ENCODE measurements at regions not wholly inside any gene's neighbourhood (a gene's known extent, or its start where the extent isn't known, plus 50 kb on each side); places are given as distances from the start of the nearest gene placed in this dataset.

DNA sequence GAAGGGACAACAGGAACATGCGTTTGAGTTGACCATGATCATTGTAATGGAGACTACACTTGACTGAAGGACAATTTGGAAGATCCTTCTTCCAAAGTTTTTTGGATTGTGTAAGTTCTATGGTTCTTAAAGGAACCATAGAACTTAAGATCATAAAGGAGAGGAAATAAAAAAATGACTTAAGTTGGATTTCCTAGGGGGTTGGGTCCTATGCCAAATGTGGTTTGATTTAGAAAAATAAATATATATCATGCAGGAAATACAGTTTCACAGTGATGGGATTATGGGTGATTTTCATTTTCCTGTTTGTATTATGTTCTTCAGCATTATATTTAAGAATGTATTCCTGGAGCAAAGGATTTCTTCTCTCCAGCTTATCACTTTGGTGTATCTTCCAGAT is 305.5 kb upstream of the DPH6 start:
- TF ChIP-seq, protein P1, sequence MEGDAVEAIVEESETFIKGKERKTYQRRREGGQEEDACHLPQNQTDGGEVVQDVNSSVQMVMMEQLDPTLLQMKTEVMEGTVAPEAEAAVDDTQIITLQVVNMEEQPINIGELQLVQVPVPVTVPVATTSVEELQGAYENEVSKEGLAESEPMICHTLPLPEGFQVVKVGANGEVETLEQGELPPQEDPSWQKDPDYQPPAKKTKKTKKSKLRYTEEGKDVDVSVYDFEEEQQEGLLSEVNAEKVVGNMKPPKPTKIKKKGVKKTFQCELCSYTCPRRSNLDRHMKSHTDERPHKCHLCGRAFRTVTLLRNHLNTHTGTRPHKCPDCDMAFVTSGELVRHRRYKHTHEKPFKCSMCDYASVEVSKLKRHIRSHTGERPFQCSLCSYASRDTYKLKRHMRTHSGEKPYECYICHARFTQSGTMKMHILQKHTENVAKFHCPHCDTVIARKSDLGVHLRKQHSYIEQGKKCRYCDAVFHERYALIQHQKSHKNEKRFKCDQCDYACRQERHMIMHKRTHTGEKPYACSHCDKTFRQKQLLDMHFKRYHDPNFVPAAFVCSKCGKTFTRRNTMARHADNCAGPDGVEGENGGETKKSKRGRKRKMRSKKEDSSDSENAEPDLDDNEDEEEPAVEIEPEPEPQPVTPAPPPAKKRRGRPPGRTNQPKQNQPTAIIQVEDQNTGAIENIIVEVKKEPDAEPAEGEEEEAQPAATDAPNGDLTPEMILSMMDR (IDR thresholded peaks at IDR 0.05; ENCODE audit: insufficient read depth, low read depth, low read length): no peak
- H3K4me3 ChIP-seq (ENCODE audit: low read depth, low read length): no peak overlapping the region
- DNase-seq (ENCODE audit: low read depth): no peak

DNA sequence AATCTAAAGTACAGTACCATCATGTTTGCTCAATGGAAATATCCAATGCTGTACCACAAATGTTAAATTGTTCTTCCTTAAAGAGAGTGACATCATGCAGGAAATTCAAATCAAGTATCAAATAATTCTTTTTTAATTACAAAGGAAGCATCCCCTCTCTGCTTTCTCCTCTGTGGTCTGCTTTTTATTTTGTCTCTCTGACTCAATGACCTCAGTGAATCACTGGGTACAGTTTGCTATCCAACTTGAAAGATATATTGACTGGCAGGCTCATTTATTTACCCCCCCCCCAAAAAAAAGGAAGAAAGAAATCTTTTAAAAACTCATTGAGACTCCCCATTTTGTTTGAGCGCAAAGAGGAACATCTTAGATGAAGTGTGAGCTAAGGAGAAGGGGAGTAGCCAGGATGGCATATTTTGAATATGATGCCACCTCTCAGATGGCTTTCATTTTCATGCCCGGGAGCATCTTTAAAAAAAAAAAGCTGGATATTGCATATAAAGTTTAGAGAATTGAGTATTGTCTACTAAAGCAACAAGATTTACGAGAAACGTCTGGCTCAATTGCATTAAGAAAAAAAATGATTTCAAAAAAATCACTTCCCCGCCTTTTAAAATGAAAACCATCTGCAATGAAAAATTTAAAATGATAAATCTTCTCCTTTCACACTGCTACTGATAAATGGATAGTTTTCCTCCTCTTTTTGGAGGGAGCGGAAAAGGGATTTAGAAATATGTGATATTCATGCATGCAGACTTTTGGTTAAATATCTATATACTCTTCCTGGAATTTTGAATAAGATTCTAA is 307.1 kb upstream of the DPH6 start:
- no peak for DNase-seq (ENCODE audit: low read depth)
- H3K4me3 ChIP-seq (ENCODE audit: low read depth, low read length): no peak overlapping the region
- TF ChIP-seq, protein P1 (IDR thresholded peaks at IDR 0.05; ENCODE audit: insufficient read depth, low read depth, low read length): no peak

DNA sequence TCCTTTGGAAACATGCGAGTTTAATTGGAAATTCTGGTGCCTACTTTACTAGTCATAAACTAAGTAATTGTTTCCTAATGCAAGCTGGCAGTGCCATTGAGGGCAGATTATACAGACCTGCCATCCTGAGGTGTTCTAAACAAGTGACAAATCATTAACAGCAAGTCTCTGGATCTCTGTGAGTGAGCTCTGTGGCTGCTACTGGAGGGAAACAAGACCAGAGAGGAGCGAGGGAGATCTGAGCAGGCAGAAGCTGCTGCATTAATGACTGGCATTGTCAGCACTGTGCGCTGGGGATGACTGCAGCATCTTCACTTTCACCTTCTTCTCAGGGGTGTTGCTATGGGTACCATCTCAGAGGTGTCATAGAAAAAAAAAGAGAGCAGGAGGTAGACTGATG is 308.4 kb upstream of the DPH6 start:
- H3K4me3 ChIP-seq (ENCODE audit: low read depth, low read length): no peak overlapping the region
- TF ChIP-seq, protein P1 (IDR thresholded peaks at IDR 0.05; ENCODE audit: insufficient read depth, low read depth, low read length): no peak
- DNase-seq (ENCODE audit: low read depth): no peak

DNA sequence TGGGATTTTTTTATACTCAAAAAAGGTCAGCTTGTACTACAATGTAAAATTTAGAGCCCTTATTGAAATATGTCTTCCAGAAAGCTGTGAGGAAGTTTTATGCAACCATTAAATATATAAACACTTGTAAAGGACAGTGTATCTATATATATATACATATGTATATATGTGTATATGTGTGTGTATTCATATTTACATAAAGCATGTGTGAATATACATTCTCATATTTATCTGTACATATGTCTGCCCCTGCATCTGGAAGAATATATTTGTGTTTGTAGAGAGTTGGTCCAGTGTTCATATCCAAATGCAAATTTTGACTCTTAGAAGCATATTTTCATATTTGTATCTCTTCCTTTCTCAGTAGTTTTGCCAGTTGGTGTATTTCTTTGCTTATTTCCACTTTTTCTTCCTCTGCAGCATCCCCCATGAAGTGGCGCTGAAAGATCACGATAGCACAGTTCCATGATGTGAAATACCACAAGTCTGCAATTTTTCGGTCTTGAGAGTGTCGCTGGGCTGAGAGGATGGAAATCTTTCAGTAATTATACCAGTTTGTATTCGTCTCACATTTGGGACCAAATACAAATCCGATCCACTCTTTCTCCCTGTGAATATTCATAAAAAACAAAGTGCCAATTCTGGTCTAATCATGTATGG is 311.7 kb upstream of the DPH6 start:
- H3K4me3 ChIP-seq (ENCODE audit: low read depth, low read length): no peak overlapping the region
- TF ChIP-seq, protein P1 (IDR thresholded peaks at IDR 0.05; ENCODE audit: insufficient read depth, low read depth, low read length): no peak
- no peak for DNase-seq (ENCODE audit: low read depth)

DNA sequence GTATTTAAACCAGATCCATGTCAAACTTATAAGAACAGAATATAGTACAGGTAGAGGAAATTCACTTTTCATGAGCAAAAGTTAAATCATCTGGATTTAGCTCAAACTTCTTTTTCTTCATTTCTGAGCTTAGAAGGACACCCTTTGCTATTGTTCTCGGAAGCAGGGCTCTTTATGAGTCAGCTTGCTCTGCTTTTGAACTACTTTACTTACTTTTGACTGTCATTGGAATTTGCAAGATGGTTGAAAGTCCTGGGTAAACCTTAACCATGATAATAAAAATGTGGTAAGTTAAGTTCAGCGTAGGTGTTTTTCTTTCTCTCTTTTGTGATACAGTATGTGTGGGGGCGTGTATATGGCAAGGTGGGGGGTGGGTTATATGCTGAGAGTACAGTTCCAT is 312.7 kb upstream of the DPH6 start:
- TF ChIP-seq, protein P1 (IDR thresholded peaks at IDR 0.05; ENCODE audit: insufficient read depth, low read depth, low read length): no peak
- no peak overlapping the region for H3K4me3 ChIP-seq (ENCODE audit: low read depth, low read length)
- no peak for DNase-seq (ENCODE audit: low read depth)

DNA sequence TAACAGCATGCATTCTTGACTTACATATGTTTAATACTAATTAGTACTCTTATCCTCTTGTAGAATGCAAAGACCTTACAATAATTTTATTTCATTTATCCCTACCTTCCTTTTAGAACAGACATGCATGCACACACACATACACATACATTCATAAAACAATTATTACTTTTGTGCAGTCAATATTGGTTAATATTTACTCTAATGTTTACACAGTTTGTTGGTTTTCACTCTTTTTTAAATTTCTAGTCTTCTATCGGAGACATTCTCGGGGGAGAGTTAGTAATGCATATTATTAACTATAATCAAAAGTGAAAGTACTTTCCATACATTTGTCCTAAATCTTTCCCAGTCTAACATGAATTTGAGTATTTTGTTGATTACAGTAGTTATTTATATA is 317.7 kb upstream of the DPH6 start:
- H3K4me3 ChIP-seq (ENCODE audit: low read depth, low read length): no peak overlapping the region
- TF ChIP-seq, protein P1 (IDR thresholded peaks at IDR 0.05; ENCODE audit: insufficient read depth, low read depth, low read length): no peak
- DNase-seq (ENCODE audit: low read depth): no peak

Measured in fibroblast of villous mesenchyme (primary cell).